MM.1S (cell line): ENCODE measurements at regions not wholly inside any gene's neighbourhood (a gene's known extent, or its start where the extent isn't known, plus 50 kb on each side); places are given as distances from the start of the nearest gene placed in this dataset.

Experiments
- EZH2 ChIP-seq: fragments of 300-600 bp; sonication (generic); optimal IDR thresholded peaks from 2 replicates; pipeline ENCODE3; 2017; ENCODE audit warnings: low read depth, mild to moderate bottlenecking, antibody characterized with exemption, low read length, mixed read lengths
- EZH2phosphoT487 ChIP-seq: fragments of 300-600 bp; sonication (generic); IDR thresholded peaks from 2 replicates; pipeline ENCODE4 v1.6.1; 2018; ENCODE audit warnings: antibody characterized with exemption, low read length
- TF ChIP-seq, protein P1 (sequence below): fragments of 300-600 bp; sonication (generic); IDR thresholded peaks from 2 replicates; pipeline ENCODE4 v1.5.1; 2016; ENCODE audit warnings: antibody characterized with exemption, low read length, mixed read lengths

DNA sequence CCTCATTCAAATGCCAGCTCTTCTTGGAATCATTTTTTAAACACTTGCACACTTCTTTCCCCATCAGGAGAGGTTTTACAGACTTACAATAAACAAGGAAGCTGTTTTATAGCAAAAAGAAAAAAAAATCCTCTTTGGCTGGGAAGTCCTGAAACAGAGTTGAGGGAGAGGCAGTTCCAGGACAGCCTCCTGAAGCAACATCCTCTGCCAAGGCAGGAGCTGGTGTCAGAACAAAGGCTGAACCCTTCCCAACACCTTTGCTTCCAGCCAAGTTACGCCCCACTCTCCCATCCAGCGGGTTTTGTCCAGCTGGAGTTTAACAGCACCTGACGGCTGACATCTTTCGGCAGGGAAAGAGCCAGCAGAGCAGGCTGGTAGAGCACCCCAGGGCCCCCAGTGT is 287.8 kb downstream of the RRAGC start:
- TF ChIP-seq, protein P1, sequence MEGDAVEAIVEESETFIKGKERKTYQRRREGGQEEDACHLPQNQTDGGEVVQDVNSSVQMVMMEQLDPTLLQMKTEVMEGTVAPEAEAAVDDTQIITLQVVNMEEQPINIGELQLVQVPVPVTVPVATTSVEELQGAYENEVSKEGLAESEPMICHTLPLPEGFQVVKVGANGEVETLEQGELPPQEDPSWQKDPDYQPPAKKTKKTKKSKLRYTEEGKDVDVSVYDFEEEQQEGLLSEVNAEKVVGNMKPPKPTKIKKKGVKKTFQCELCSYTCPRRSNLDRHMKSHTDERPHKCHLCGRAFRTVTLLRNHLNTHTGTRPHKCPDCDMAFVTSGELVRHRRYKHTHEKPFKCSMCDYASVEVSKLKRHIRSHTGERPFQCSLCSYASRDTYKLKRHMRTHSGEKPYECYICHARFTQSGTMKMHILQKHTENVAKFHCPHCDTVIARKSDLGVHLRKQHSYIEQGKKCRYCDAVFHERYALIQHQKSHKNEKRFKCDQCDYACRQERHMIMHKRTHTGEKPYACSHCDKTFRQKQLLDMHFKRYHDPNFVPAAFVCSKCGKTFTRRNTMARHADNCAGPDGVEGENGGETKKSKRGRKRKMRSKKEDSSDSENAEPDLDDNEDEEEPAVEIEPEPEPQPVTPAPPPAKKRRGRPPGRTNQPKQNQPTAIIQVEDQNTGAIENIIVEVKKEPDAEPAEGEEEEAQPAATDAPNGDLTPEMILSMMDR, result no peak
- TF ChIP-seq EZH2, result no peak
- no peak for TF ChIP-seq EZH2phosphoT487
